HEK293 (cell line): ENCODE measurements at regions not wholly inside any gene's neighbourhood (a gene's known extent, or its start where the extent isn't known, plus 50 kb on each side); places are given as distances from the start of the nearest gene placed in this dataset.

Experiments used
- CTCF ChIA-PET: fragments of 350-600 bp; formaldehyde crosslinking; extraction: SDS; loops from one replicate; lab custom pipeline; 2021; ENCODE audit warnings: antibody characterized with exemption; lab: Yijun Ruan, JAX
- POLR2A ChIA-PET: fragments of 300-600 bp; formaldehyde crosslinking; extraction: SDS; loops from one replicate; lab custom pipeline; 2020; ENCODE audit warnings: antibody characterized with exemption, inconsistent platforms; lab: Yijun Ruan, JAX
- H3K27ac ChIP-seq: fragments of 200-500 bp; sonication (Bioruptor generic); 2 replicates; pipeline ENCODE4 v1.5.1; 2014; ENCODE audit warnings: low read depth, low read length, control low read depth, inconsistent platforms; ENCODE audit errors: extremely low read depth
- H3K36me3 ChIP-seq, 2 experiments: fragments of 200-500 bp in 1 of 2; sonication (Bioruptor generic) in 1 of 2; 1 replicate in 1 of 2; 2 replicates in 1 of 2; pipeline ENCODE4 v1.5.1; 2014 to 2017; ENCODE audit warnings: inconsistent platforms in 2 of 2, low read length in 2 of 2; ENCODE audit not compliant: control insufficient read depth in 2 of 2, insufficient read depth in 1 of 2
- H3K4me1 ChIP-seq: fragments of 200-500 bp; sonication (Bioruptor generic); 2 replicates; pipeline ENCODE4 v1.5.1; 2014; ENCODE audit warnings: mild to moderate bottlenecking, low read length, inconsistent platforms; ENCODE audit not compliant: control insufficient read depth, insufficient read depth
- H3K4me3 ChIP-seq: 2 replicates; pipeline ENCODE4 v1.5.1; 2011; ENCODE audit warnings: low read depth, mild to moderate bottlenecking, control low read depth, low read length, moderate library complexity
- H3K9me3 ChIP-seq: fragments of 200-500 bp; sonication (Bioruptor generic); 2 replicates; pipeline ENCODE4 v1.5.1; 2014; ENCODE audit warnings: low read depth, low read length, inconsistent platforms; ENCODE audit not compliant: control insufficient read depth, insufficient read depth
- EGR2 ChIP-seq: fragments of 450-650 bp; formaldehyde crosslinking; IDR thresholded peaks from 2 replicates; pipeline ENCODE4 v1.5.1; 2016; ENCODE audit warnings: low read depth, missing biosample characterization, missing genetic modification characterization
- TRIM28 ChIP-seq: IDR thresholded peaks from 2 replicates; pipeline ENCODE4 v1.6.1; 2011; ENCODE audit warnings: low read length, control low read depth, borderline replicate concordance
- ZBTB21 ChIP-seq: fragments of 450-650 bp; formaldehyde crosslinking; IDR thresholded peaks from 2 replicates; pipeline ENCODE4 v1.5.1; 2017; ENCODE audit warnings: missing biosample characterization, missing genetic modification characterization
- ZEB2 ChIP-seq: fragments of 450-650 bp; formaldehyde crosslinking; IDR thresholded peaks from 2 replicates; pipeline ENCODE4 v1.5.1; 2016; ENCODE audit warnings: missing biosample characterization, missing genetic modification characterization
- ZFP3 ChIP-seq: fragments of 450-650 bp; formaldehyde crosslinking; IDR thresholded peaks from 2 replicates; pipeline ENCODE4 v1.5.1; 2016; ENCODE audit warnings: low read depth, missing biosample characterization, missing genetic modification characterization
- ZNF133 ChIP-seq: fragments of 450-650 bp; formaldehyde crosslinking; IDR thresholded peaks from 2 replicates; pipeline ENCODE4 v1.5.1; 2016; ENCODE audit warnings: missing biosample characterization, missing genetic modification characterization
- ZNF140 ChIP-seq: fragments of 450-650 bp; formaldehyde crosslinking; IDR thresholded peaks from 2 replicates; pipeline ENCODE4 v1.5.1; 2016; ENCODE audit warnings: missing biosample characterization, missing genetic modification characterization
- ZNF266 ChIP-seq: fragments of 450-650 bp; formaldehyde crosslinking; IDR thresholded peaks from 2 replicates; pipeline ENCODE4 v1.5.1; 2016; ENCODE audit warnings: missing biosample characterization, missing genetic modification characterization, low read depth
- ZNF302 ChIP-seq: fragments of 450-650 bp; formaldehyde crosslinking; IDR thresholded peaks from 2 replicates; pipeline ENCODE4 v1.5.1; 2016; ENCODE audit warnings: missing biosample characterization, missing genetic modification characterization, low read depth
- ZNF350 ChIP-seq: fragments of 450-650 bp; formaldehyde crosslinking; IDR thresholded peaks from 2 replicates; pipeline ENCODE4 v1.5.0; 2017; ENCODE audit warnings: missing biosample characterization, mild to moderate bottlenecking, missing genetic modification characterization
- ZNF423 ChIP-seq: fragments of 450-650 bp; formaldehyde crosslinking; IDR thresholded peaks from 2 replicates; pipeline ENCODE4 v1.5.1; 2016; ENCODE audit warnings: missing biosample characterization, missing genetic modification characterization
- ZNF48 ChIP-seq: fragments of 450-650 bp; formaldehyde crosslinking; IDR thresholded peaks from 2 replicates; pipeline ENCODE4 v1.5.1; 2016; ENCODE audit warnings: missing biosample characterization, missing genetic modification characterization
- ZNF629 ChIP-seq: fragments of 450-650 bp; formaldehyde crosslinking; IDR thresholded peaks from 2 replicates; pipeline ENCODE4 v1.5.1; 2017; ENCODE audit warnings: missing biosample characterization, missing genetic modification characterization
- ZNF658 ChIP-seq: fragments of 450-650 bp; formaldehyde crosslinking; IDR thresholded peaks from 2 replicates; pipeline ENCODE4; 2016; ENCODE audit warnings: missing biosample characterization, missing genetic modification characterization
- ZNF747 ChIP-seq: fragments of 450-650 bp; formaldehyde crosslinking; IDR thresholded peaks from 2 replicates; pipeline ENCODE4 v1.5.1; 2016; ENCODE audit warnings: missing biosample characterization, missing genetic modification characterization
- ZNF776 ChIP-seq: fragments of 450-650 bp; formaldehyde crosslinking; IDR thresholded peaks from 2 replicates; pipeline ENCODE4 v1.5.0; 2017; ENCODE audit warnings: missing biosample characterization, missing genetic modification characterization, borderline replicate concordance
- ZNF777 ChIP-seq: fragments of 450-650 bp; formaldehyde crosslinking; IDR thresholded peaks from 2 replicates; pipeline ENCODE4 v1.5.1; 2017; ENCODE audit warnings: missing biosample characterization, missing genetic modification characterization, borderline replicate concordance
- ZNF792 ChIP-seq: fragments of 450-650 bp; formaldehyde crosslinking; IDR thresholded peaks from 2 replicates; pipeline ENCODE4 v1.5.1; 2016; ENCODE audit warnings: missing biosample characterization, missing genetic modification characterization
- ZNF830 ChIP-seq: fragments of 450-650 bp; IDR thresholded peaks from 2 replicates; pipeline ENCODE4 v1.5.0; 2018; ENCODE audit warnings: missing biosample characterization, missing genetic modification characterization, low read depth, mild to moderate bottlenecking, moderate library complexity
- TF ChIP-seq, protein P1 (sequence below): fragments of 450-650 bp; formaldehyde crosslinking; IDR thresholded peaks from 2 replicates; pipeline ENCODE4 v1.5.1; 2016; ENCODE audit warnings: missing biosample characterization, missing genetic modification characterization
- TF ChIP-seq, protein P2 (sequence below): fragments of 450-650 bp; formaldehyde crosslinking; IDR thresholded peaks from 2 replicates; pipeline ENCODE4 v1.5.1; 2017; ENCODE audit warnings: missing biosample characterization, missing genetic modification characterization
- TF ChIP-seq, protein P3 (sequence below): fragments of 450-650 bp; formaldehyde crosslinking; IDR thresholded peaks from 2 replicates; pipeline ENCODE4 v1.5.1; 2016; ENCODE audit warnings: missing biosample characterization, missing genetic modification characterization
- TF ChIP-seq, protein P4 (sequence below): fragments of 450-650 bp; IDR thresholded peaks from 2 replicates; pipeline ENCODE4 v1.5.1; 2018; ENCODE audit warnings: missing biosample characterization, missing genetic modification characterization

DNA sequence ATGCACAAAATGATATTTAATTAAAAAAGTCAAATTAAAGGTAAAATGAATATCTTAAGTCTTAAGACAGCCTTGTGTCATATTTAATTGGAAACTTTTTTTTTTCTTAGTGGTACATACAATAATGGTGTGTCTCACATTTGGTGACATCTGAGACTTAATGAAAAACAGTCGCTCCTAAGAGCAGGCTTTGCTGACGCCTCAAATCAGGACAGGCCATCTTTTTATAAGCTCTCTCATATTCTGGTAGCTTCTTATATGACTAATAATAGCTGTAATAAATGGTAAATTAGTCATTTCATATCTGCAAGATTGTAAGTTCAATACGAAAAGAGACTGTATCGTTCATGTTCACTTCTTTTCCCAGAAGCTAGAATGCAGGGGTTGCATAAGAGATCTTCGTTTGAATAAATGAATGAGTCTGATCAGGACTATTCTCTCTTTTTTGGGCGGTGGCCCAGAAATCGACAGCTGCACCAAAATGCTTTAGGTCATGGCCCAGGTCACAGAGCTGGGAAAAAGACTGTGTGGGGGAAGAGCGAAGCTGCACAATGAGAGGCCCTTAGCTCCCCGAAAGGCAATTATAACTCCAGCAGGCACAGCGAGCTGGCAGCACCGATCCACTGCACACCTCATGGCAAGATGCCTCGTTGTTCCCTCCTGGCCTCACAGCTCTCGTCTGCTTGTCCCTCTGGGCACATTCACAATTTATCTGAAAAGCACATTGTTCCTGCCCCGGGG is 69.4 kb downstream of the NRN1 start (continued):
- TF ChIP-seq, protein P1, sequence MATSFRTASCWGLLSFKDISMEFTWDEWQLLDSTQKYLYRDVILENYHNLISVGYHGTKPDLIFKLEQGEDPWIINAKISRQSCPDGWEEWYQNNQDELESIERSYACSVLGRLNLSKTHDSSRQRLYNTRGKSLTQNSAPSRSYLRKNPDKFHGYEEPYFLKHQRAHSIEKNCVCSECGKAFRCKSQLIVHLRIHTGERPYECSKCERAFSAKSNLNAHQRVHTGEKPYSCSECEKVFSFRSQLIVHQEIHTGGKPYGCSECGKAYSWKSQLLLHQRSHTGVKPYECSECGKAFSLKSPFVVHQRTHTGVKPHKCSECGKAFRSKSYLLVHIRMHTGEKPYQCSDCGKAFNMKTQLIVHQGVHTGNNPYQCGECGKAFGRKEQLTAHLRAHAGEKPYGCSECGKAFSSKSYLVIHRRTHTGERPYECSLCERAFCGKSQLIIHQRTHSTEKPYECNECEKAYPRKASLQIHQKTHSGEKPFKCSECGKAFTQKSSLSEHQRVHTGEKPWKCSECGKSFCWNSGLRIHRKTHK, result no peak
- TF ChIP-seq ZNF830 (tag by site-specific recombination) (no peak), ZNF629 (tag by site-specific recombination) (no peak), ZEB2 (tag by site-specific recombination) (no peak), ZNF302 (no peak), ZNF776 (no peak), ZNF423 (no peak), ZNF658 (tag by site-specific recombination) (no peak), EGR2 (tag by site-specific recombination) (no peak), ZNF747 (no peak)

DNA sequence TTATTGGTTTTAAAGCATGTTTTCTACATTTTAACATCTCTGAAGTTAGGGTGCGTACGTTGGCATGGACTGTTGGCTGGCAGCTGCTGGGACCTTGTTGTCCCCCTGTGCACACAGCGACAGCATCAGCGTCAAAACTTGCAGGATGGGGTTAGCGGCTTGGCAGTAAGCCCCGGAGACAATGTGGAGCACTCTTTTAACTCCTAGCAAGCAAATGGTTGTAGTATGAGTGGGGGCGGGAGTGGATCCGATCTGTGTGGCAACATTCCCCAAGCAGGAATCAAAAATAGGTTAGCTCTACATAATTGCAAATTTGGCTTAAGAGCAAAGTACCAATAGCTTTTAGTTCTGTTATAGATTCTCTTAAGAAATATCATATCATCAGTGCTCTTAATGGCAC is 70.1 kb downstream of the NRN1 start:
- TF ChIP-seq TRIM28 (no peak), ZNF266 (tag by site-specific recombination) (no peak), ZNF792 (tag by site-specific recombination) (no peak), ZFP3 (no peak), ZNF777 (tag by site-specific recombination) (no peak), ZNF133 (tag by site-specific recombination) (no peak), ZNF350 (tag by site-specific recombination) (no peak), ZBTB21 (tag by site-specific recombination) (no peak), ZNF48 (no peak), ZNF140 (tag by site-specific recombination) (no peak)
- TF ChIP-seq, protein P2, sequence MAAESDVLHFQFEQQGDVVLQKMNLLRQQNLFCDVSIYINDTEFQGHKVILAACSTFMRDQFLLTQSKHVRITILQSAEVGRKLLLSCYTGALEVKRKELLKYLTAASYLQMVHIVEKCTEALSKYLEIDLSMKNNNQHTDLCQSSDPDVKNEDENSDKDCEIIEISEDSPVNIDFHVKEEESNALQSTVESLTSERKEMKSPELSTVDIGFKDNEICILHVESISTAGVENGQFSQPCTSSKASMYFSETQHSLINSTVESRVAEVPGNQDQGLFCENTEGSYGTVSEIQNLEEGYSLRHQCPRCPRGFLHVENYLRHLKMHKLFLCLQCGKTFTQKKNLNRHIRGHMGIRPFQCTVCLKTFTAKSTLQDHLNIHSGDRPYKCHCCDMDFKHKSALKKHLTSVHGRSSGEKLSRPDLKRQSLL (tag by site-specific recombination), result no peak
- TF ChIP-seq, protein P3, sequence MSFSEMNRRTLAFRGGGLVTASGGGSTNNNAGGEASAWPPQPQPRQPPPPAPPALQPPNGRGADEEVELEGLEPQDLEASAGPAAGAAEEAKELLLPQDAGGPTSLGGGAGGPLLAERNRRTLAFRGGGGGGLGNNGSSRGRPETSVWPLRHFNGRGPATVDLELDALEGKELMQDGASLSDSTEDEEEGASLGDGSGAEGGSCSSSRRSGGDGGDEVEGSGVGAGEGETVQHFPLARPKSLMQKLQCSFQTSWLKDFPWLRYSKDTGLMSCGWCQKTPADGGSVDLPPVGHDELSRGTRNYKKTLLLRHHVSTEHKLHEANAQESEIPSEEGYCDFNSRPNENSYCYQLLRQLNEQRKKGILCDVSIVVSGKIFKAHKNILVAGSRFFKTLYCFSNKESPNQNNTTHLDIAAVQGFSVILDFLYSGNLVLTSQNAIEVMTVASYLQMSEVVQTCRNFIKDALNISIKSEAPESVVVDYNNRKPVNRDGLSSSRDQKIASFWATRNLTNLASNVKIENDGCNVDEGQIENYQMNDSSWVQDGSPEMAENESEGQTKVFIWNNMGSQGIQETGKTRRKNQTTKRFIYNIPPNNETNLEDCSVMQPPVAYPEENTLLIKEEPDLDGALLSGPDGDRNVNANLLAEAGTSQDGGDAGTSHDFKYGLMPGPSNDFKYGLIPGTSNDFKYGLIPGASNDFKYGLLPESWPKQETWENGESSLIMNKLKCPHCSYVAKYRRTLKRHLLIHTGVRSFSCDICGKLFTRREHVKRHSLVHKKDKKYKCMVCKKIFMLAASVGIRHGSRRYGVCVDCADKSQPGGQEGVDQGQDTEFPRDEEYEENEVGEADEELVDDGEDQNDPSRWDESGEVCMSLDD (tag by site-specific recombination), result no peak
- TF ChIP-seq, protein P4, sequence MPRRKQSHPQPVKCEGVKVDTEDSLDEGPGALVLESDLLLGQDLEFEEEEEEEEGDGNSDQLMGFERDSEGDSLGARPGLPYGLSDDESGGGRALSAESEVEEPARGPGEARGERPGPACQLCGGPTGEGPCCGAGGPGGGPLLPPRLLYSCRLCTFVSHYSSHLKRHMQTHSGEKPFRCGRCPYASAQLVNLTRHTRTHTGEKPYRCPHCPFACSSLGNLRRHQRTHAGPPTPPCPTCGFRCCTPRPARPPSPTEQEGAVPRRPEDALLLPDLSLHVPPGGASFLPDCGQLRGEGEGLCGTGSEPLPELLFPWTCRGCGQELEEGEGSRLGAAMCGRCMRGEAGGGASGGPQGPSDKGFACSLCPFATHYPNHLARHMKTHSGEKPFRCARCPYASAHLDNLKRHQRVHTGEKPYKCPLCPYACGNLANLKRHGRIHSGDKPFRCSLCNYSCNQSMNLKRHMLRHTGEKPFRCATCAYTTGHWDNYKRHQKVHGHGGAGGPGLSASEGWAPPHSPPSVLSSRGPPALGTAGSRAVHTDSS (tag by site-specific recombination), result no peak
- H3K4me1 ChIP-seq, result no peaks in the 10 kb centered on the region
- H3K27ac ChIP-seq, result no peak overlapping the region
- no peak overlapping the region for H3K4me3 ChIP-seq
- H3K36me3 ChIP-seq, result no peaks in the 10 kb centered on the region
- ChIA-PET CTCF (interaction anchor here (0.6 kb wide), 1 partner anchor 879 kb away, joined by 3 read pairs; no protein-coding TSS in a partner anchor), POLR2A (no interaction called here)
- no peaks in the 10 kb centered on the region for H3K9me3 ChIP-seq
